ENCODE measurements at regions not wholly inside any gene's neighbourhood (a gene's known extent, or its start where the extent isn't known, plus 50 kb on each side); places are given as distances from the start of the nearest gene placed in this dataset.

DNA sequence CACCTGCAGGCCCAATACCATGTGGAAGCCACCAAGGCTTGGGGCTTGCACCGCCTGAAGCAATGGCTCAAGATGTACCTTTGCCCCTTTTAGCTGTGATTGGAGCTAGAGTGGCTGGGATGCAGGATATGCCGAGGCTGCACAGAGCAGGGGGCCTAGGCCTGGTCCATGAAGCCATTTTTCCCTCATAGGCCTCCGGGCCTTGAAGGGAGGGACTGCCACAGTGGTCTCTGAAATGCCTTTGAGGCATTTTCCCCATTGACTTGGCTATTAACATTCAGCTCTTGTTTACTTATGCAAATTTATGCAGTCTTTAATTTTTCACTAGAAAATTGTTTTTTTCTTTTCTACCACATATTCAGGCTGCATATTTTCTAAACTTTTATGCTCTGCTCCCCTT lies 203.2 kb upstream of the HHIP start:
- TF ChIP-seq, protein P1, sequence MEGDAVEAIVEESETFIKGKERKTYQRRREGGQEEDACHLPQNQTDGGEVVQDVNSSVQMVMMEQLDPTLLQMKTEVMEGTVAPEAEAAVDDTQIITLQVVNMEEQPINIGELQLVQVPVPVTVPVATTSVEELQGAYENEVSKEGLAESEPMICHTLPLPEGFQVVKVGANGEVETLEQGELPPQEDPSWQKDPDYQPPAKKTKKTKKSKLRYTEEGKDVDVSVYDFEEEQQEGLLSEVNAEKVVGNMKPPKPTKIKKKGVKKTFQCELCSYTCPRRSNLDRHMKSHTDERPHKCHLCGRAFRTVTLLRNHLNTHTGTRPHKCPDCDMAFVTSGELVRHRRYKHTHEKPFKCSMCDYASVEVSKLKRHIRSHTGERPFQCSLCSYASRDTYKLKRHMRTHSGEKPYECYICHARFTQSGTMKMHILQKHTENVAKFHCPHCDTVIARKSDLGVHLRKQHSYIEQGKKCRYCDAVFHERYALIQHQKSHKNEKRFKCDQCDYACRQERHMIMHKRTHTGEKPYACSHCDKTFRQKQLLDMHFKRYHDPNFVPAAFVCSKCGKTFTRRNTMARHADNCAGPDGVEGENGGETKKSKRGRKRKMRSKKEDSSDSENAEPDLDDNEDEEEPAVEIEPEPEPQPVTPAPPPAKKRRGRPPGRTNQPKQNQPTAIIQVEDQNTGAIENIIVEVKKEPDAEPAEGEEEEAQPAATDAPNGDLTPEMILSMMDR (IDR thresholded peaks at IDR 0.05), result no peak
- TF ChIP-seq POLR2AphosphoS5 (IDR thresholded peaks at IDR 0.05; ENCODE audit: low read depth, low read length) (no peak), SIN3A (IDR thresholded peaks at IDR 0.05; ENCODE audit: borderline replicate concordance, insufficient read depth, low read depth, low read length) (no peak), TCF7L2 (IDR thresholded peaks at IDR 0.05; ENCODE audit: low read depth, low read length) (no peak)
- TF ChIP-seq, protein P2, sequence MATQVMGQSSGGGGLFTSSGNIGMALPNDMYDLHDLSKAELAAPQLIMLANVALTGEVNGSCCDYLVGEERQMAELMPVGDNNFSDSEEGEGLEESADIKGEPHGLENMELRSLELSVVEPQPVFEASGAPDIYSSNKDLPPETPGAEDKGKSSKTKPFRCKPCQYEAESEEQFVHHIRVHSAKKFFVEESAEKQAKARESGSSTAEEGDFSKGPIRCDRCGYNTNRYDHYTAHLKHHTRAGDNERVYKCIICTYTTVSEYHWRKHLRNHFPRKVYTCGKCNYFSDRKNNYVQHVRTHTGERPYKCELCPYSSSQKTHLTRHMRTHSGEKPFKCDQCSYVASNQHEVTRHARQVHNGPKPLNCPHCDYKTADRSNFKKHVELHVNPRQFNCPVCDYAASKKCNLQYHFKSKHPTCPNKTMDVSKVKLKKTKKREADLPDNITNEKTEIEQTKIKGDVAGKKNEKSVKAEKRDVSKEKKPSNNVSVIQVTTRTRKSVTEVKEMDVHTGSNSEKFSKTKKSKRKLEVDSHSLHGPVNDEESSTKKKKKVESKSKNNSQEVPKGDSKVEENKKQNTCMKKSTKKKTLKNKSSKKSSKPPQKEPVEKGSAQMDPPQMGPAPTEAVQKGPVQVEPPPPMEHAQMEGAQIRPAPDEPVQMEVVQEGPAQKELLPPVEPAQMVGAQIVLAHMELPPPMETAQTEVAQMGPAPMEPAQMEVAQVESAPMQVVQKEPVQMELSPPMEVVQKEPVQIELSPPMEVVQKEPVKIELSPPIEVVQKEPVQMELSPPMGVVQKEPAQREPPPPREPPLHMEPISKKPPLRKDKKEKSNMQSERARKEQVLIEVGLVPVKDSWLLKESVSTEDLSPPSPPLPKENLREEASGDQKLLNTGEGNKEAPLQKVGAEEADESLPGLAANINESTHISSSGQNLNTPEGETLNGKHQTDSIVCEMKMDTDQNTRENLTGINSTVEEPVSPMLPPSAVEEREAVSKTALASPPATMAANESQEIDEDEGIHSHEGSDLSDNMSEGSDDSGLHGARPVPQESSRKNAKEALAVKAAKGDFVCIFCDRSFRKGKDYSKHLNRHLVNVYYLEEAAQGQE (IDR thresholded peaks at IDR 0.05; ENCODE audit: insufficient read depth in 1 of 2, low read depth in 2 of 2, low read length in 1 of 2), result no peak
